ENCODE measurements at regions not wholly inside any gene's neighbourhood (a gene's known extent, or its start where the extent isn't known, plus 50 kb on each side); places are given as distances from the start of the nearest gene placed in this dataset.

- TF ChIP-seq MAFF (IDR thresholded peaks at IDR 0.05; ENCODE audit: low read depth, low read length) (peak; percentile 16; the same call in 1 of the 2 replicates), AHDC1 (CRISPR knock-in tag; IDR thresholded peaks at IDR 0.05; ENCODE audit: borderline replicate concordance) (no peak), MAFK (conservative IDR thresholded peaks at IDR 0.05 in 1 of 2, IDR thresholded peaks at IDR 0.05 in 1 of 2; ENCODE audit: low read length in 2 of 2) (peak; percentile 51 to 66)
- Histone ChIP-seq H2AFZ (ENCODE audit: low read length) (no peak overlapping the region), H3K27me3 (ENCODE audit: control insufficient read depth in 1 of 2, insufficient read depth in 2 of 2, low read length in 2 of 2) (no peaks in the 10 kb centered on the region), H3K79me2 (ENCODE audit: insufficient read depth, low read length) (no peaks in the 10 kb centered on the region), H3K9me3 (ENCODE audit: low read length) (peaks cover 84% of the 10 kb centered on the region), H4K20me1 (ENCODE audit: insufficient read depth, low read length) (no peaks in the 10 kb centered on the region), H3K36me3 (replicated peaks in 1 of 2; ENCODE audit: control insufficient read depth in 1 of 2, insufficient read depth in 2 of 2, low read length in 2 of 2) (no peaks in the 10 kb centered on the region), H3K4me1 (ENCODE audit: insufficient read depth, low read length) (no peaks in the 10 kb centered on the region), H3K27ac (ENCODE audit: extremely low read length, insufficient read depth, low read length) (no peak overlapping the region), H3K9ac (ENCODE audit: insufficient read depth, low read depth, low read length) (no peak overlapping the region), H3K4me3 (replicated peaks in 1 of 3; ENCODE audit: insufficient read depth in 1 of 3, low read depth in 2 of 3, low read length in 3 of 3) (no peak overlapping the region), H3K4me2 (ENCODE audit: low read depth, low read length) (no peak overlapping the region)
- in situ Hi-C loops (cut with HindIII; ENCODE audit: extremely low pct_ligation_motif_present, low pct_unique_long_range_greater_than_20kb) (no loop called here), intact Hi-C loops (cut with micrococcal nuclease; ENCODE audit: unreplicated experiment) (no loop called here)
- no peak for FAIRE-seq
- no peak for ATAC-seq
- BruUV-seq (replicated peaks): no TSS peak
- POLR2A ChIA-PET: no interaction called here
- no peak for DNase-seq (ENCODE audit: low spot score)
- CTCF ChIA-PET (ENCODE audit: low intra/inter-chr PET ratio, low total read pairs): no interaction called here
These were observed 602.9 kb upstream of the KIF2B start for GRCh38 chr17:53219821-53220220.

- peaks cover 83% of the 10 kb centered on the region for H3K9me3 ChIP-seq (ENCODE audit: low read length)
- in situ Hi-C loops (cut with HindIII; ENCODE audit: extremely low pct_ligation_motif_present, low pct_unique_long_range_greater_than_20kb): no loop called here
- H3K4me1 ChIP-seq (ENCODE audit: insufficient read depth, low read length): no peaks in the 10 kb centered on the region
- no TSS peak for BruUV-seq (replicated peaks)
- ChIA-PET CTCF (ENCODE audit: low intra/inter-chr PET ratio, low total read pairs) (no interaction called here), POLR2A (no interaction called here)
- TF ChIP-seq MAFF (IDR thresholded peaks at IDR 0.05; ENCODE audit: low read depth, low read length) (peak; percentile 90), MAFK (conservative IDR thresholded peaks at IDR 0.05 in 1 of 2, IDR thresholded peaks at IDR 0.05 in 1 of 2; ENCODE audit: low read length in 2 of 2) (peak; percentile 86 to 95), DRAP1 (CRISPR knock-in tag; IDR thresholded peaks at IDR 0.05) (no peak)
- FAIRE-seq: no peak
- no peak for ATAC-seq
- H3K9ac ChIP-seq (ENCODE audit: insufficient read depth, low read depth, low read length): no peak overlapping the region
- intact Hi-C loops (cut with micrococcal nuclease; ENCODE audit: unreplicated experiment): no loop called here
- H3K27me3 ChIP-seq (ENCODE audit: control insufficient read depth in 1 of 2, insufficient read depth in 2 of 2, low read length in 2 of 2): no peaks in the 10 kb centered on the region
- H3K36me3 ChIP-seq (replicated peaks in 1 of 2; ENCODE audit: control insufficient read depth in 1 of 2, insufficient read depth in 2 of 2, low read length in 2 of 2): no peaks in the 10 kb centered on the region
- WGBS (ENCODE audit: low lambda C conversion rate): 2% methylated on average over 2 of the region's 2 CpGs
- no peak overlapping the region for H3K4me3 ChIP-seq (replicated peaks in 1 of 3; ENCODE audit: insufficient read depth in 1 of 3, low read depth in 2 of 3, low read length in 3 of 3)
- no peak for DNase-seq (ENCODE audit: low spot score)
- no peak overlapping the region for H3K27ac ChIP-seq (ENCODE audit: extremely low read length, insufficient read depth, low read length)
- H2AFZ ChIP-seq (ENCODE audit: low read length): no peak overlapping the region
- no peaks in the 10 kb centered on the region for H4K20me1 ChIP-seq (ENCODE audit: insufficient read depth, low read length)
- no peak overlapping the region for H3K4me2 ChIP-seq (ENCODE audit: low read depth, low read length)
- no peaks in the 10 kb centered on the region for H3K79me2 ChIP-seq (ENCODE audit: insufficient read depth, low read length)
These were observed 604.0 kb upstream of the KIF2B start for GRCh38 chr17:53218723-53219122.

Data from HepG2 (cell line).